ENCODE measurements at regions not wholly inside any gene's neighbourhood (a gene's known extent, or its start where the extent isn't known, plus 50 kb on each side); places are given as distances from the start of the nearest gene placed in this dataset.

GRCh38 chr18:37680911-37681310 is 115.3 kb upstream of the CELF4 start:
- DNase-seq (no peak), ATAC-seq (no peak)
- H3K27me3 Mint-ChIP-seq = peaks cover 15% of the 10 kb centered on the region
- H3K9me3 Mint-ChIP-seq = peaks cover 5 to 15% of the 10 kb centered on the region in 2 donors
- no peaks in the 10 kb centered on the region for H3K4me1 Mint-ChIP-seq
- no peak overlapping the region for H3K27ac Mint-ChIP-seq
- H3K4me3 Mint-ChIP-seq = no peak overlapping the region

GRCh38 chr18:37676276-37676675 is 110.7 kb upstream of the CELF4 start:
- no peak overlapping the region for H3K4me3 Mint-ChIP-seq
- no peak overlapping the region for H3K27ac Mint-ChIP-seq
- no peaks in the 10 kb centered on the region for H3K27me3 Mint-ChIP-seq
- ATAC-seq (no peak), DNase-seq (no peak)
- H3K9me3 Mint-ChIP-seq = peaks cover 0 to 10% of the 10 kb centered on the region in 2 donors
- no peaks in the 10 kb centered on the region for H3K4me1 Mint-ChIP-seq

- no peak for DNase-seq
- H3K27me3 Mint-ChIP-seq = no peaks in the 10 kb centered on the region
- no peak overlapping the region for H3K27ac Mint-ChIP-seq
- peaks cover 0 to 9% of the 10 kb centered on the region in 2 donors for H3K9me3 Mint-ChIP-seq
- no peak overlapping the region for H3K4me3 Mint-ChIP-seq
- ATAC-seq = no peak
- no peaks in the 10 kb centered on the region for H3K4me1 Mint-ChIP-seq
These were observed 110.1 kb upstream of the CELF4 start for GRCh38 chr18:37675699-37676098.

- no peaks in the 10 kb centered on the region for H3K27me3 Mint-ChIP-seq
- no peak for ATAC-seq
- no peak overlapping the region for H3K4me3 Mint-ChIP-seq
- DNase-seq = no peak
- H3K4me1 Mint-ChIP-seq = no peaks in the 10 kb centered on the region
- H3K9me3 Mint-ChIP-seq = peaks cover 0 to 13% of the 10 kb centered on the region in 2 donors
- H3K27ac Mint-ChIP-seq = no peak overlapping the region
These were observed 109.0 kb upstream of the CELF4 start for GRCh38 chr18:37674570-37674969.

GRCh38 chr18:37673671-37674070 is 108.1 kb upstream of the CELF4 start:
- H3K4me1 Mint-ChIP-seq = no peaks in the 10 kb centered on the region
- H3K4me3 Mint-ChIP-seq = no peak overlapping the region
- DNase-seq = no peak
- H3K9me3 Mint-ChIP-seq = peaks cover 0 to 16% of the 10 kb centered on the region in 2 donors
- no peak overlapping the region for H3K27ac Mint-ChIP-seq
- ATAC-seq = no peak
- no peaks in the 10 kb centered on the region for H3K27me3 Mint-ChIP-seq

- Mint-ChIP-seq H3K4me3 (no peak overlapping the region), H3K27me3 (no peaks in the 10 kb centered on the region), H3K9me3 (peaks cover 0 to 16% of the 10 kb centered on the region in 2 donors), H3K27ac (no peak overlapping the region), H3K4me1 (no peaks in the 10 kb centered on the region)
- ATAC-seq = no peak
- DNase-seq = no peak
These were observed 107.5 kb upstream of the CELF4 start for GRCh38 chr18:37672932-37673595.

- DNase-seq (no peak), ATAC-seq (no peak)
- H3K27ac Mint-ChIP-seq = no peak overlapping the region
- H3K9me3 Mint-ChIP-seq = peaks cover 0 to 16% of the 10 kb centered on the region in 2 donors
- H3K27me3 Mint-ChIP-seq = no peaks in the 10 kb centered on the region
- no peaks in the 10 kb centered on the region for H3K4me1 Mint-ChIP-seq
- H3K4me3 Mint-ChIP-seq = no peak overlapping the region
These were observed 106.4 kb upstream of the CELF4 start for GRCh38 chr18:37672001-37672400.

GRCh38 chr18:37671530-37671929 is 105.9 kb upstream of the CELF4 start:
- DNase-seq = no peak
- Mint-ChIP-seq H3K27ac (no peak overlapping the region), H3K4me1 (no peaks in the 10 kb centered on the region), H3K27me3 (no peaks in the 10 kb centered on the region), H3K9me3 (peaks cover 0 to 16% of the 10 kb centered on the region in 2 donors), H3K4me3 (no peak overlapping the region)
- ATAC-seq = no peak

- H3K27me3 Mint-ChIP-seq = no peaks in the 10 kb centered on the region
- H3K27ac Mint-ChIP-seq = no peak overlapping the region
- no peaks in the 10 kb centered on the region for H3K4me1 Mint-ChIP-seq
- no peak overlapping the region for H3K4me3 Mint-ChIP-seq
- H3K9me3 Mint-ChIP-seq = peaks cover 0 to 13% of the 10 kb centered on the region in 2 donors
- ATAC-seq (no peak), DNase-seq (no peak)
These were observed 105.5 kb upstream of the CELF4 start for GRCh38 chr18:37671119-37671518.

- no peak for ATAC-seq
- Mint-ChIP-seq H3K9me3 (peaks cover 0 to 6% of the 10 kb centered on the region in 2 donors), H3K27ac (no peak overlapping the region)
These were observed 104.5 kb upstream of the CELF4 start for GRCh38 chr18:37669991-37670534.

GRCh38 chr18:37668971-37669747 is 103.6 kb upstream of the CELF4 start:
- Mint-ChIP-seq H3K4me1 (no peaks in the 10 kb centered on the region), H3K27ac (no peak overlapping the region), H3K4me3 (no peak overlapping the region), H3K9me3 (peaks cover 0 to 6% of the 10 kb centered on the region in 2 donors), H3K27me3 (no peaks in the 10 kb centered on the region)
- DNase-seq (no peak), ATAC-seq (no peak)

More at GRCh38 chr18:37669991-37670534, 104.5 kb upstream of the CELF4 start:
- no peak for DNase-seq
- Mint-ChIP-seq H3K4me3 (no peak overlapping the region), H3K27me3 (no peaks in the 10 kb centered on the region), H3K4me1 (no peaks in the 10 kb centered on the region)

GRCh38 chr18:37667836-37668235 is 102.2 kb upstream of the CELF4 start:
- Mint-ChIP-seq H3K9me3 (peaks cover 0 to 6% of the 10 kb centered on the region in 2 donors), H3K27me3 (no peaks in the 10 kb centered on the region), H3K27ac (peak overlapping the region in 1 of 2 donors; percentile 27), H3K4me3 (no peak overlapping the region), H3K4me1 (no peaks in the 10 kb centered on the region)
- DNase-seq (no peak), ATAC-seq (no peak)

- no peak for ATAC-seq
- Mint-ChIP-seq H3K4me3 (no peak overlapping the region), H3K4me1 (no peaks in the 10 kb centered on the region), H3K9me3 (peaks cover 0 to 6% of the 10 kb centered on the region in 2 donors), H3K27me3 (no peaks in the 10 kb centered on the region), H3K27ac (no peak overlapping the region)
- no peak for DNase-seq
These were observed 101.4 kb upstream of the CELF4 start for GRCh38 chr18:37666991-37667390.

- Mint-ChIP-seq H3K27ac (no peak overlapping the region), H3K4me1 (no peaks in the 10 kb centered on the region)
- no peak for DNase-seq
These were observed 100.9 kb upstream of the CELF4 start for GRCh38 chr18:37666451-37666850.

GRCh38 chr18:37665346-37665745 is 99.7 kb upstream of the CELF4 start:
- DNase-seq (no peak), ATAC-seq (no peak)
- Mint-ChIP-seq H3K4me3 (no peak overlapping the region), H3K9me3 (peaks cover 0 to 6% of the 10 kb centered on the region in 2 donors), H3K27me3 (no peaks in the 10 kb centered on the region), H3K27ac (no peak overlapping the region), H3K4me1 (no peaks in the 10 kb centered on the region)

More at GRCh38 chr18:37666451-37666850, 100.9 kb upstream of the CELF4 start:
- ATAC-seq = no peak
- Mint-ChIP-seq H3K9me3 (peaks cover 0 to 6% of the 10 kb centered on the region in 2 donors), H3K4me3 (no peak overlapping the region), H3K27me3 (no peaks in the 10 kb centered on the region)

GRCh38 chr18:37663446-37663845 is 97.8 kb upstream of the CELF4 start:
- Mint-ChIP-seq H3K4me3 (no peak overlapping the region), H3K27me3 (no peaks in the 10 kb centered on the region), H3K27ac (no peak overlapping the region), H3K4me1 (no peaks in the 10 kb centered on the region), H3K9me3 (peaks cover 0 to 6% of the 10 kb centered on the region in 2 donors)
- DNase-seq = no peak
- no peak for ATAC-seq
